Subcutaneous abdominal adipose tissue (tissue), 5 donors: ENCODE measurements at regions not wholly inside any gene's neighbourhood (a gene's known extent, or its start where the extent isn't known, plus 50 kb on each side); places are given as distances from the start of the nearest gene placed in this dataset.

Experiments used
- H3K27ac ChIP-seq: one replicate; pipeline ENCODE4 v1.7.0; 2013; ENCODE audit warnings: low read depth, mild to moderate bottlenecking, inconsistent platforms, low read length, moderate library complexity
- H3K27me3 ChIP-seq, 5 donors: one replicate each; pipeline ENCODE4 v1.7.0; 2013; ENCODE audit warnings: low read length in 5 of 5, inconsistent platforms in 1 of 5; ENCODE audit not compliant: control insufficient read depth in 5 of 5, insufficient read depth in 4 of 5
- H3K36me3 ChIP-seq, 5 donors: one replicate each; pipeline ENCODE4 v1.7.0; 2013; ENCODE audit warnings: low read length in 5 of 5; ENCODE audit not compliant: control insufficient read depth in 5 of 5, insufficient read depth in 5 of 5
- H3K4me1 ChIP-seq, 5 donors: one replicate each; pipeline ENCODE4 v1.7.0; 2013; ENCODE audit warnings: low read length in 5 of 5, mild to moderate bottlenecking in 3 of 5, moderate library complexity in 1 of 5; ENCODE audit not compliant: control insufficient read depth in 5 of 5, insufficient read depth in 5 of 5
- H3K4me3 ChIP-seq, 5 donors: one replicate each; pipeline ENCODE4 v1.7.0; 2013; ENCODE audit warnings: low read length in 5 of 5, low read depth in 1 of 5
- H3K9ac ChIP-seq, 5 donors: one replicate each; pipeline ENCODE4 v1.7.0; 2013; ENCODE audit warnings: low read length in 5 of 5, mild to moderate bottlenecking in 4 of 5, moderate library complexity in 3 of 5
- H3K9me3 ChIP-seq, 5 donors: one replicate each; pipeline ENCODE4 v1.7.0; 2013; ENCODE audit warnings: low read length in 5 of 5; ENCODE audit not compliant: control insufficient read depth in 5 of 5
- donor health status: healthy.
- donor health status: healthy.
- donor health status: healthy.
- donor health status: healthy.
- donor health status: healthy.

GRCh38 chr11:95486979-95487378, 256.0 kb upstream of the SESN3 start:
- Histone ChIP-seq H3K36me3 (no peaks in the 10 kb centered on the region), H3K27me3 (no peaks in the 10 kb centered on the region), H3K9me3 (peaks cover 0 to 7% (median 4%) of the 10 kb centered on the region in 5 donors), H3K9ac (no peak overlapping the region), H3K4me1 (no peaks in the 10 kb centered on the region), H3K4me3 (no peak overlapping the region), H3K27ac (no peak overlapping the region)

DNA sequence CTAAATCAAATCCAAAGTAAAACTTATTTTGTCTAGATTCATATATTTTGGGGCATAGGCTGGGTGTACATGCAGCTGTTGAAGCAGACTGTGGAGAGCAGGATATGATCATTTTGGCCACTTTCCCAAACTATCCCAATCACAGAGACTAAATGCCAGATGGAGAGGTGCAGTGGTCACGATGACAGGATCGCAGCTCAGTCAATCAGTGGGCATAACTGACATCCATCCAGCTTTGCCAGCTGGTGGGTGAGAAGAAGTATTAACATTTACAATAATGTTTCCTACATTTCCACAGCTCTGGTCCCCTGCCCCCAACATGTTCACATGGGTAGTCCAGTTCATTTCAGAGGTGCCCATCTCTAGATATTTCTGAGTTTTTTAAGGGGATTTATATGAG, 255.5 kb upstream of the SESN3 start:
- Histone ChIP-seq H3K9me3 (peaks cover 0 to 7% (median 4%) of the 10 kb centered on the region in 5 donors), H3K4me1 (no peaks in the 10 kb centered on the region), H3K27me3 (no peaks in the 10 kb centered on the region), H3K36me3 (no peaks in the 10 kb centered on the region), H3K4me3 (no peak overlapping the region), H3K27ac (no peak overlapping the region), H3K9ac (no peak overlapping the region)

- Histone ChIP-seq H3K4me1 (no peaks in the 10 kb centered on the region), H3K36me3 (no peaks in the 10 kb centered on the region), H3K9ac (no peak overlapping the region), H3K27ac (no peak overlapping the region), H3K27me3 (no peaks in the 10 kb centered on the region), H3K4me3 (no peak overlapping the region), H3K9me3 (peaks cover 0 to 2% (median 0%) of the 10 kb centered on the region in 5 donors)
Measured at GRCh38 chr11:95485115-95485900, 254.3 kb upstream of the SESN3 start.

DNA sequence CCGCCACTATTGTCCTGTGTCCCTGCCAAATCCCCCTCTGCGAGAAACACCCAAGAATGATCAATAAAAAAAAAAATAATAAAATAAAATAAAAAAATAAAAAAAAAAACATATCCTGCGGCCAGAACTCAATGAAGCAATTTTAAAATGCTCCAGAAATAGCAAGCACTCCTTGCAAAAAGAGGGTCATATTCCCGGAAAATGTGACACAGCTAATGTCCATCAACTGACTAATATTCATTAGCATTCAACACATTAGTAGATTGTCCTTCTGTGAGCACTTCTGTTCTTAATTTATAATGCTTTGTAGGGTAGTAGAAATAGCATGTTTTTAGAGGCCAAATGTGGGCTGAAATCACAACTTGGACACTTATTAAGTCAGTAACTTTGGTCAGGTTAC, 252.3 kb upstream of the SESN3 start:
- Histone ChIP-seq H3K36me3 (no peaks in the 10 kb centered on the region), H3K9ac (no peak overlapping the region), H3K27me3 (no peaks in the 10 kb centered on the region), H3K27ac (no peak overlapping the region), H3K9me3 (no peaks in the 10 kb centered on the region), H3K4me3 (no peak overlapping the region), H3K4me1 (no peaks in the 10 kb centered on the region)

GRCh38 chr11:95478003-95478402, 247.0 kb upstream of the SESN3 start:
- Histone ChIP-seq H3K9me3 (no peaks in the 10 kb centered on the region), H3K27me3 (no peaks in the 10 kb centered on the region), H3K4me3 (no peak overlapping the region), H3K4me1 (no peaks in the 10 kb centered on the region), H3K9ac (no peak overlapping the region), H3K36me3 (no peaks in the 10 kb centered on the region), H3K27ac (no peak overlapping the region)

- H3K4me1 ChIP-seq, result no peaks in the 10 kb centered on the region
- no peak overlapping the region for H3K27ac ChIP-seq
- H3K4me3 ChIP-seq, result no peak overlapping the region
- H3K27me3 ChIP-seq, result no peaks in the 10 kb centered on the region
- no peak overlapping the region for H3K9ac ChIP-seq
- H3K36me3 ChIP-seq, result no peaks in the 10 kb centered on the region
- H3K9me3 ChIP-seq, result no peaks in the 10 kb centered on the region
Measured at GRCh38 chr11:95469258-95469657, 238.3 kb upstream of the SESN3 start.

DNA sequence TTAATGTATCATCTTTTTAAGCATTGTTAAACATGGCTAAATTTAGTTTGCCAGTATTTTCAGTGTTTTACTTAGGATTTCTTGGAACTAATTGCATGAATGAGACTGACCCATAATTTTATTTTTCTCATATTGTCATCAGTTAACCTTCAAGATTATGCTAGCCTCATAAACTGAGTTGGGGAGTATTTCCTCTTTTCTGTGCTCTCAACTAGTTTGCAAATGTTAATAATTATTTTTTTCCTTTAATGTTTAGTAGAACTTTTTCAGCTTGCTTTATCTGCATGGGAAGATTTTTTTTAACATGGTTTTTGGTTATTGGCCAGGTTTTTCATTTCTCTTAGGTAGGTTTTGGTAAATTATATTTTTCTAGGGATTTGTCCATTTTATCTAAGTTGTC, 235.4 kb upstream of the SESN3 start:
- H3K4me3 ChIP-seq, result no peak overlapping the region
- H3K36me3 ChIP-seq, result no peaks in the 10 kb centered on the region
- no peak overlapping the region for H3K9ac ChIP-seq
- H3K9me3 ChIP-seq, result no peaks in the 10 kb centered on the region
- H3K27ac ChIP-seq, result no peak overlapping the region
- no peaks in the 10 kb centered on the region for H3K27me3 ChIP-seq
- H3K4me1 ChIP-seq, result no peaks in the 10 kb centered on the region

GRCh38 chr11:95465887-95466286, 234.9 kb upstream of the SESN3 start:
- Histone ChIP-seq H3K4me3 (no peak overlapping the region), H3K4me1 (no peaks in the 10 kb centered on the region), H3K9me3 (no peaks in the 10 kb centered on the region), H3K36me3 (no peaks in the 10 kb centered on the region), H3K27ac (no peak overlapping the region), H3K9ac (no peak overlapping the region), H3K27me3 (no peaks in the 10 kb centered on the region)

DNA sequence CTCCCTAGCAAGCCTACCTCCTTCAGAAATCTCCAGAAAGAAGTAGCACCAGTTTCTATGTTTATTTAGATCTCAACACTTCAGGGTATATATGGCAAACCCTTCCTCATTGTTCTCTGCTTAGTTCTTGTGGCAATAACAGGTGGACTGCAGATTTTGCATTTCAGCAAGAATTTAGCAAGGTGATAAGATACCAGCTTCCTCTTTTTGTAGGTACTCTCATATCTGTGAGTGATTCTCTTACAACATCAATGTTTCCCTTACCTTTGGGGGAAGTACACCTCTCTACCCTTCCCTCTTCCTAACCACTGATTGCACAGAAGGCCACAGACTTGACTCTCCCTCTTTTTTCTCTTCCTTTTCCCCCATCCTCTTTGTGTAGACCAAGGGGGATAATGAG, 230.9 kb upstream of the SESN3 start:
- Histone ChIP-seq H3K9me3 (no peaks in the 10 kb centered on the region), H3K27ac (no peak overlapping the region), H3K4me1 (peaks cover 4 to 10% (median 7%) of the 10 kb centered on the region in 5 donors), H3K4me3 (no peak overlapping the region), H3K9ac (no peak overlapping the region), H3K36me3 (no peaks in the 10 kb centered on the region), H3K27me3 (no peaks in the 10 kb centered on the region)

DNA sequence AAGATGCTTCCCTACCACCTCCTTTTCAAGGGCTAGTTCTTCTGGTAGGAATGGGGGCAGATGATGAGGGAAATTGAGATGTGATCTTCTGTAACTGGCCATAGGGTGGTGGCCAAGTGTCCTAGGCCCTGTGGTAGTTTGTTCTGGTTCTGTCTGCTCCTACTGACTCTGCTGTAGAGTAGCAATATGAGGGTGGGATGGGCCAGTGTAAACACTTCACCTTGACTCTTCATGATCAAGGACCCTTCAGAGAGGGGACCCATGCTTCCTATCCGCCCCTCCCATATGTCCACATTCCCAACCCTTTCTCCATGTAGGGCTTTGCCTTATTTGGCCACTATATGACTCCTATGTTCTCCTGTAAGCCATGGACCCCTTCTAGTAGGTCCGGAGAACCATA, 230.3 kb upstream of the SESN3 start:
- peaks cover 4 to 10% (median 7%) of the 10 kb centered on the region in 5 donors for H3K4me1 ChIP-seq
- no peaks in the 10 kb centered on the region for H3K27me3 ChIP-seq
- no peak overlapping the region for H3K9ac ChIP-seq
- no peaks in the 10 kb centered on the region for H3K9me3 ChIP-seq
- no peaks in the 10 kb centered on the region for H3K36me3 ChIP-seq
- H3K27ac ChIP-seq, result no peak overlapping the region
- no peak overlapping the region for H3K4me3 ChIP-seq
